ENCODE measurements at regions not wholly inside any gene's neighbourhood (a gene's known extent, or its start where the extent isn't known, plus 50 kb on each side); places are given as distances from the start of the nearest gene placed in this dataset.

GRCh38 chr5:30384171-30384570 lies 809.3 kb upstream of the CDH6 start:
- Mint-ChIP-seq H3K27me3 (ENCODE audit: insufficient read depth, low read depth, poor library complexity) (peaks cover 1% of the 10 kb centered on the region), H3K4me1 (peaks cover 19% of the 10 kb centered on the region), H3K9me3 (no peaks in the 10 kb centered on the region), H3K4me3 (no peak overlapping the region), H3K36me3 (ENCODE audit: low read depth) (peaks cover 5% of the 10 kb centered on the region; the same call in 1 of the 3 replicates), H3K27ac (no peak overlapping the region)
- ATAC-seq (no peak), DNase-seq (ENCODE audit: low spot score) (no peak)
- no peak overlapping the region for H3K27ac ChIP-seq (ENCODE audit: low read depth)
- H3K4me3 ChIP-seq: no peak overlapping the region
- H3K79me2 ChIP-seq (replicated peaks; ENCODE audit: insufficient read depth): no peaks in the 10 kb centered on the region
- H3K36me3 ChIP-seq (ENCODE audit: insufficient read depth): no peaks in the 10 kb centered on the region
- H3K4me2 ChIP-seq: no peak overlapping the region
- no peak overlapping the region for H2AFZ ChIP-seq
- H3K27me3 ChIP-seq (ENCODE audit: insufficient read depth): no peaks in the 10 kb centered on the region
- H4K20me1 ChIP-seq (replicated peaks; ENCODE audit: insufficient read depth): no peaks in the 10 kb centered on the region
- peaks cover 7% of the 10 kb centered on the region for H3K9me2 ChIP-seq (ENCODE audit: insufficient read depth)
- TF ChIP-seq EZH2 (IDR thresholded peaks at IDR 0.05; ENCODE audit: low read depth, unreplicated experiment): no peak
- TF ChIP-seq, protein P1, sequence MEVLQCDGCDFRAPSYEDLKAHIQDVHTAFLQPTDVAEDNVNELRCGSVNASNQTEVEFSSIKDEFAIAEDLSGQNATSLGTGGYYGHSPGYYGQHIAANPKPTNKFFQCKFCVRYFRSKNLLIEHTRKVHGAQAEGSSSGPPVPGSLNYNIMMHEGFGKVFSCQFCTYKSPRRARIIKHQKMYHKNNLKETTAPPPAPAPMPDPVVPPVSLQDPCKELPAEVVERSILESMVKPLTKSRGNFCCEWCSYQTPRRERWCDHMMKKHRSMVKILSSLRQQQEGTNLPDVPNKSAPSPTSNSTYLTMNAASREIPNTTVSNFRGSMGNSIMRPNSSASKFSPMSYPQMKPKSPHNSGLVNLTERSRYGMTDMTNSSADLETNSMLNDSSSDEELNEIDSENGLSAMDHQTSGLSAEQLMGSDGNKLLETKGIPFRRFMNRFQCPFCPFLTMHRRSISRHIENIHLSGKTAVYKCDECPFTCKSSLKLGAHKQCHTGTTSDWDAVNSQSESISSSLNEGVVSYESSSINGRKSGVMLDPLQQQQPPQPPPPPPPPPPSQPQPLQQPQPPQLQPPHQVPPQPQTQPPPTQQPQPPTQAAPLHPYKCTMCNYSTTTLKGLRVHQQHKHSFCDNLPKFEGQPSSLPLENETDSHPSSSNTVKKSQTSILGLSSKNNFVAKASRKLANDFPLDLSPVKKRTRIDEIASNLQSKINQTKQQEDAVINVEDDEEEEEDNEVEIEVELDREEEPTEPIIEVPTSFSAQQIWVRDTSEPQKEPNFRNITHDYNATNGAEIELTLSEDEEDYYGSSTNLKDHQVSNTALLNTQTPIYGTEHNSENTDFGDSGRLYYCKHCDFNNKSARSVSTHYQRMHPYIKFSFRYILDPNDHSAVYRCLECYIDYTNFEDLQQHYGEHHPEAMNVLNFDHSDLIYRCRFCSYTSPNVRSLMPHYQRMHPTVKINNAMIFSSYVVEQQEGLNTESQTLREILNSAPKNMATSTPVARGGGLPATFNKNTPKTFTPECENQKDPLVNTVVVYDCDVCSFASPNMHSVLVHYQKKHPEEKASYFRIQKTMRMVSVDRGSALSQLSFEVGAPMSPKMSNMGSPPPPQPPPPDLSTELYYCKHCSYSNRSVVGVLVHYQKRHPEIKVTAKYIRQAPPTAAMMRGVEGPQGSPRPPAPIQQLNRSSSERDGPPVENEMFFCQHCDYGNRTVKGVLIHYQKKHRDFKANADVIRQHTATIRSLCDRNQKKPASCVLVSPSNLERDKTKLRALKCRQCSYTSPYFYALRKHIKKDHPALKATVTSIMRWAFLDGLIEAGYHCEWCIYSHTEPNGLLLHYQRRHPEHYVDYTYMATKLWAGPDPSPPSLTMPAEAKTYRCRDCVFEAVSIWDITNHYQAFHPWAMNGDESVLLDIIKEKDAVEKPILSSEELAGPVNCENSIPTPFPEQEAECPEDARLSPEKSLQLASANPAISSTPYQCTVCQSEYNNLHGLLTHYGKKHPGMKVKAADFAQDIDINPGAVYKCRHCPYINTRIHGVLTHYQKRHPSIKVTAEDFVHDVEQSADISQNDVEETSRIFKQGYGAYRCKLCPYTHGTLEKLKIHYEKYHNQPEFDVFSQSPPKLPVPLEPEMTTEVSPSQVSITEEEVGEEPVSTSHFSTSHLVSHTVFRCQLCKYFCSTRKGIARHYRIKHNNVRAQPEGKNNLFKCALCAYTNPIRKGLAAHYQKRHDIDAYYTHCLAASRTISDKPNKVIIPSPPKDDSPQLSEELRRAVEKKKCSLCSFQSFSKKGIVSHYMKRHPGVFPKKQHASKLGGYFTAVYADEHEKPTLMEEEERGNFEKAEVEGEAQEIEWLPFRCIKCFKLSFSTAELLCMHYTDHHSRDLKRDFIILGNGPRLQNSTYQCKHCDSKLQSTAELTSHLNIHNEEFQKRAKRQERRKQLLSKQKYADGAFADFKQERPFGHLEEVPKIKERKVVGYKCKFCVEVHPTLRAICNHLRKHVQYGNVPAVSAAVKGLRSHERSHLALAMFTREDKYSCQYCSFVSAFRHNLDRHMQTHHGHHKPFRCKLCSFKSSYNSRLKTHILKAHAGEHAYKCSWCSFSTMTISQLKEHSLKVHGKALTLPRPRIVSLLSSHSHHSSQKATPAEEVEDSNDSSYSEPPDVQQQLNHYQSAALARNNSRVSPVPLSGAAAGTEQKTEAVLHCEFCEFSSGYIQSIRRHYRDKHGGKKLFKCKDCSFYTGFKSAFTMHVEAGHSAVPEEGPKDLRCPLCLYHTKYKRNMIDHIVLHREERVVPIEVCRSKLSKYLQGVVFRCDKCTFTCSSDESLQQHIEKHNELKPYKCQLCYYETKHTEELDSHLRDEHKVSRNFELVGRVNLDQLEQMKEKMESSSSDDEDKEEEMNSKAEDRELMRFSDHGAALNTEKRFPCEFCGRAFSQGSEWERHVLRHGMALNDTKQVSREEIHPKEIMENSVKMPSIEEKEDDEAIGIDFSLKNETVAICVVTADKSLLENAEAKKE (CRISPR knock-in tag; IDR thresholded peaks at IDR 0.05): no peak
- TF ChIP-seq NANOG (IDR thresholded peaks at IDR 0.05; ENCODE audit: borderline replicate concordance): no peak
- 0 out of 2 replicates have a peak, but pooled peaks cover 4% of the 10 kb centered on the region for H3K4me1 ChIP-seq (ENCODE audit: insufficient read depth)
- H3F3A ChIP-seq (replicated peaks; ENCODE audit: low read depth): no peaks in the 10 kb centered on the region

DNA sequence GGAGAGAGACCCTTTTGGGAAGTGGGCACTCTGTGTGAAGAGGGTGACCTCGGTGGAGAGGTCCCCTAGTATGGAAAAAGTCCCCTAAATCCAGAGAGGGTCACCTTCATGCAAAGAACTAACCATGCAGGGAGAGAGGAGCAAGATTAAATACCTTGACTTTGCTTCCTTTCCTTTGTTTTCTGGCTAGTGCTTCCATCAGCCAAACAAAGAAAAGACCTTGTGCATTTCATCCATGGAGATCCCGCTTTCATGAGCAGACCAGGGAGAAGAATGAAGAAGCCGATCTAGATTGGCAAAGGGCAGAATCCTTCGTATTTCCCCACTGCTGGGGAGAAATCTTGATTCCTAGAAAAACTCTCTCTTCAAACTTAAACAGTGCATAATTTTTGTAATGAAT lies 813.3 kb upstream of the CDH6 start:
- Mint-ChIP-seq H3K27me3 (ENCODE audit: insufficient read depth, low read depth, poor library complexity) (peaks cover under 1% of the 10 kb centered on the region), H3K4me1 (peaks cover 5% of the 10 kb centered on the region; the same call in 2 of the 3 replicates), H3K36me3 (ENCODE audit: low read depth) (no peaks in the 10 kb centered on the region), H3K4me3 (no peak overlapping the region), H3K9me3 (no peaks in the 10 kb centered on the region), H3K27ac (peak overlapping the region; percentile 42; the same call in 1 of the 2 replicates)
- Histone ChIP-seq H3K4me3 (no peak overlapping the region), H3K9me2 (ENCODE audit: insufficient read depth) (no peaks in the 10 kb centered on the region), H3F3A (replicated peaks; ENCODE audit: low read depth) (no peaks in the 10 kb centered on the region), H4K20me1 (replicated peaks; ENCODE audit: insufficient read depth) (no peaks in the 10 kb centered on the region), H2AFZ (peak overlapping the region; percentile 74; the same call in 1 of the 2 replicates), H3K27me3 (ENCODE audit: insufficient read depth) (no peaks in the 10 kb centered on the region), H3K27ac (ENCODE audit: low read depth) (no peak overlapping the region), H3K4me2 (no peak overlapping the region; the same call in 1 of the 2 replicates), H3K79me2 (replicated peaks; ENCODE audit: insufficient read depth) (no peaks in the 10 kb centered on the region), H3K4me1 (ENCODE audit: insufficient read depth) (no peaks in the 10 kb centered on the region), H3K36me3 (ENCODE audit: insufficient read depth) (no peaks in the 10 kb centered on the region)
- peak; percentile 12 for DNase-seq (ENCODE audit: low spot score)
- no peak for TF ChIP-seq POLR2AphosphoS5 (IDR thresholded peaks at IDR 0.05; ENCODE audit: low read depth)
- TF ChIP-seq ZNF114 (CRISPR knock-in tag; IDR thresholded peaks at IDR 0.05): no peak
- TF ChIP-seq, protein P1 (CRISPR knock-in tag; IDR thresholded peaks at IDR 0.05): peak; percentile 73
- ATAC-seq: no peak

Measured in GM23338 (cell line).